Hepatocyte (in vitro differentiated cells): ENCODE measurements at regions not wholly inside any gene's neighbourhood (a gene's known extent, or its start where the extent isn't known, plus 50 kb on each side); places are given as distances from the start of the nearest gene placed in this dataset. TPM values are rescaled to one million over a fixed set of nuclear protein-coding genes. Genes with fewer than 3 reads are reported as not detected.

Experiments used
- DNase-seq: peaks from one replicate; pipeline ENCODE4 v3.0.0-alpha.2; 2016; ENCODE audit warnings: low spot score
- H2AFZ ChIP-seq: fragments of 200-600 bp; sonication (generic); 2 replicates; pipeline ENCODE4 v1.6.0; 2016; ENCODE audit warnings: antibody characterized with exemption, mild to moderate bottlenecking
- H3K27ac ChIP-seq: fragments of 200-600 bp; sonication (generic); 2 replicates; pipeline ENCODE4 v1.5.1; 2016; ENCODE audit warnings: mild to moderate bottlenecking
- H3K27me3 ChIP-seq: fragments of 200-600 bp; sonication (generic); 2 replicates; pipeline ENCODE4 v1.6.1; 2016
- H3K36me3 ChIP-seq: fragments of 200-600 bp; sonication (generic); replicated peaks from 2 replicates; pipeline ENCODE4 v1.5.1; 2016; ENCODE audit warnings: low read depth; ENCODE audit not compliant: insufficient read depth
- H3K4me1 ChIP-seq: fragments of 200-600 bp; sonication (generic); 2 replicates; pipeline ENCODE4 v1.5.1; 2016; ENCODE audit warnings: mild to moderate bottlenecking, moderate library complexity; ENCODE audit not compliant: insufficient read depth
- H3K4me2 ChIP-seq: fragments of 200-600 bp; sonication (generic); 2 replicates; pipeline ENCODE4 v1.6.0; 2016
- H3K4me3 ChIP-seq: fragments of 200-600 bp; sonication (generic); 2 replicates; pipeline ENCODE4 v1.5.1; 2016; ENCODE audit warnings: mild to moderate bottlenecking
- H3K79me2 ChIP-seq: fragments of 200-600 bp; sonication (generic); 2 replicates; pipeline ENCODE4 v1.6.0; 2017; ENCODE audit warnings: mild to moderate bottlenecking
- H3K9me2 ChIP-seq: fragments of 200-600 bp; sonication (generic); replicated peaks from 2 replicates; pipeline ENCODE4 v1.6.0; 2017; ENCODE audit warnings: mild to moderate bottlenecking; ENCODE audit not compliant: insufficient read depth
- H3K9me3 ChIP-seq: fragments of 200-600 bp; sonication (generic); 2 replicates; pipeline ENCODE4 v1.5.1; 2016; ENCODE audit warnings: low read depth, mild to moderate bottlenecking
- H4K20me1 ChIP-seq: fragments of 200-600 bp; sonication (generic); 2 replicates; pipeline ENCODE4 v1.6.0; 2016; ENCODE audit warnings: mild to moderate bottlenecking; ENCODE audit not compliant: insufficient read depth, poor library complexity, severe bottlenecking
- EZH2 ChIP-seq: fragments of 200-600 bp; sonication (generic); IDR thresholded peaks from 2 replicates; pipeline ENCODE4 v1.6.1; 2016; ENCODE audit warnings: antibody characterized with exemption, mild to moderate bottlenecking, borderline replicate concordance
- EZH2phosphoT487 ChIP-seq: fragments of 200-600 bp; sonication (generic); IDR thresholded peaks from one replicate; pipeline ENCODE4 v1.6.1; 2018; ENCODE audit warnings: antibody characterized with exemption, mild to moderate bottlenecking, low read depth, moderate library complexity; ENCODE audit not compliant: unreplicated experiment, severe bottlenecking
- WGBS: methylation state at CpG from one replicate; pipeline ENCODE4 v1.1.6; 2016; ENCODE audit warnings: low lambda C conversion rate; ENCODE audit errors: missing lambda C conversion rate; 5-methylcytosine and 5-hydroxymethylcytosine counted together
- small RNA-seq: library from RNA; depleted of rRNA; stranded (forward); fragments of <200 nt; gene quantifications from one replicate; pipeline ENCODE3, GENCODE V24; 2014
- TF ChIP-seq, protein P1 (sequence below): fragments of 200-600 bp; sonication (generic); IDR thresholded peaks from 2 replicates; pipeline ENCODE4 v1.5.1; 2016; ENCODE audit warnings: antibody characterized with exemption, mild to moderate bottlenecking; ENCODE audit not compliant: poor library complexity

DNA sequence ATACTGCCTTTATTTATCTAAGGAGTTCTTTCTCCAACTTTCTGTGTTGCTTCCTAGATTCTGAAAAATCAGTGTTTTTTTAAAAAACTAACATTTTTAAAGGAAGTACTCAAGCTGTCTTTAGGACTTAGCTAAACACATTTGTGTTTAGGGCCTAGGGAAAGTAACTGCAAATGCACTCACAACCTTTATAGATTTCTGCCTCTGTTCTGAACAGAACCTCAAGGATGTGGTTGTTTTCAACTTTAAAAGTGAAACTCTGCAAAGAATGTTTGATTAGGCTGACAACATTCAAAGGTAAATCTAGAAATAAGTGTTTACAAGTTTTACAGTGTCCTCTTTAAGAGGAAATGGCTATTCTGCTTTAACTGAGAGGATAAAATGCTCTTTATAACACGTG, 55.4 kb upstream of the CNTN5 start:
- Histone ChIP-seq H3K27me3 (no peaks in the 10 kb centered on the region), H3K4me2 (no peak overlapping the region), H4K20me1 (no peaks in the 10 kb centered on the region), H2AFZ (peak overlapping the region; percentile 22), H3K4me1 (no peaks in the 10 kb centered on the region), H3K79me2 (no peaks in the 10 kb centered on the region), H3K9me3 (no peaks in the 10 kb centered on the region), H3K4me3 (no peak overlapping the region), H3K27ac (no peak overlapping the region), H3K9me2 (no peaks in the 10 kb centered on the region), H3K36me3 (no peaks in the 10 kb centered on the region)
- 52% methylated on average over 1 of the region's 1 CpG for WGBS
- no peak for DNase-seq
- TF ChIP-seq, protein P1, sequence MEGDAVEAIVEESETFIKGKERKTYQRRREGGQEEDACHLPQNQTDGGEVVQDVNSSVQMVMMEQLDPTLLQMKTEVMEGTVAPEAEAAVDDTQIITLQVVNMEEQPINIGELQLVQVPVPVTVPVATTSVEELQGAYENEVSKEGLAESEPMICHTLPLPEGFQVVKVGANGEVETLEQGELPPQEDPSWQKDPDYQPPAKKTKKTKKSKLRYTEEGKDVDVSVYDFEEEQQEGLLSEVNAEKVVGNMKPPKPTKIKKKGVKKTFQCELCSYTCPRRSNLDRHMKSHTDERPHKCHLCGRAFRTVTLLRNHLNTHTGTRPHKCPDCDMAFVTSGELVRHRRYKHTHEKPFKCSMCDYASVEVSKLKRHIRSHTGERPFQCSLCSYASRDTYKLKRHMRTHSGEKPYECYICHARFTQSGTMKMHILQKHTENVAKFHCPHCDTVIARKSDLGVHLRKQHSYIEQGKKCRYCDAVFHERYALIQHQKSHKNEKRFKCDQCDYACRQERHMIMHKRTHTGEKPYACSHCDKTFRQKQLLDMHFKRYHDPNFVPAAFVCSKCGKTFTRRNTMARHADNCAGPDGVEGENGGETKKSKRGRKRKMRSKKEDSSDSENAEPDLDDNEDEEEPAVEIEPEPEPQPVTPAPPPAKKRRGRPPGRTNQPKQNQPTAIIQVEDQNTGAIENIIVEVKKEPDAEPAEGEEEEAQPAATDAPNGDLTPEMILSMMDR, result no peak
- no peak for TF ChIP-seq EZH2
- TF ChIP-seq EZH2phosphoT487, result no peak

DNA sequence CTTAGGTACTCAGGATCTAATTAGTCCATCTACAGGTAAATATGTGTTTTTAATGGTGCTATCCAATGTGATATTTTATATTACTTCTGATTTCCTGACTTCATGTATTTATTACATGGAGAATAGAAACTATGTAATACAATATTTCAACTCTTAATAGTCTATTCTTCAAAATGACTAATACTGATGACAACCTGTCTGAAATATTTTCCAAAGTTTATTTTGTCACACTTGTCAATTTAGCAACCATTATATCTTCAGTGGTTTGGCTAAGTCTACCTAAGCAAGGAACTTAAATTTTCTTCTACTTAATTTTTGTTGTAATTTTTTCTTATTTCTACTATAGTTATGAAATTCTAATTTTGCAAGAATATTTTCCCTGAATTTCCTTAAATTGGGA, 55.0 kb upstream of the CNTN5 start:
- H3K27me3 ChIP-seq, result no peaks in the 10 kb centered on the region
- no peak overlapping the region for H3K27ac ChIP-seq
- H3K9me2 ChIP-seq, result no peaks in the 10 kb centered on the region
- H3K79me2 ChIP-seq, result no peaks in the 10 kb centered on the region
- no peak for DNase-seq
- H3K36me3 ChIP-seq, result no peaks in the 10 kb centered on the region
- H3K4me3 ChIP-seq, result no peak overlapping the region
- no peak overlapping the region for H2AFZ ChIP-seq
- H3K9me3 ChIP-seq, result no peaks in the 10 kb centered on the region
- no peak overlapping the region for H3K4me2 ChIP-seq
- H4K20me1 ChIP-seq, result no peaks in the 10 kb centered on the region
- TF ChIP-seq, protein P1, result no peak
- TF ChIP-seq EZH2 (no peak), EZH2phosphoT487 (no peak)
- H3K4me1 ChIP-seq, result no peaks in the 10 kb centered on the region

DNA sequence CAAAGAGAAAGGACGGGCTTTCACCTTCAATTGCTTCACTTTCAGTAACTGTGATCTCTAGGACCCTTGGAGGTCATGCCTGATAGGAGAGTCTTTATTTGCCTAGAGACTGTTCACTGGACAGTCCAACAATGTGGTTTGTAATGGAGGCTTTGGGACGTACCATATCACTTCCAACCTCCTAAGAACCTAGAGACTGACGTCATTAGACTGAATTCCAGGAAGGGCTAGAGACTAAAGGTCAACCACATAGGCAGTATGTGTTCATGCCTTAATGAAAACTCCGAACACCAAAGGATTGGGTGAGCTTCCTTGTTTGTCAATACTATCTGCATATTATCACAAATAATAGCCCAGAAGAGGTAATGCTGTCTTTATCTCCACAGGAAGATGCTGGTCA, 53.7 kb upstream of the CNTN5 start:
- no peak for DNase-seq
- Histone ChIP-seq H3K4me2 (no peak overlapping the region), H3K9me3 (no peaks in the 10 kb centered on the region), H3K4me3 (no peak overlapping the region), H3K27me3 (no peaks in the 10 kb centered on the region), H2AFZ (no peak overlapping the region), H3K9me2 (no peaks in the 10 kb centered on the region), H3K27ac (no peak overlapping the region), H3K4me1 (no peaks in the 10 kb centered on the region), H4K20me1 (no peaks in the 10 kb centered on the region), H3K36me3 (no peaks in the 10 kb centered on the region), H3K79me2 (no peaks in the 10 kb centered on the region)
- TF ChIP-seq EZH2phosphoT487 (no peak), EZH2 (no peak)
- WGBS, result 81% methylated on average over 4 of the region's 4 CpGs

Small RNAs in the stretch of these regions (small RNA-seq; reads per million reads assigned to genes)
- gene AP003730.1 (not detected), gene RNA5SP346 (not detected), gene RNA5SP347 (not detected)
